H1 (cell line): ENCODE measurements at regions not wholly inside any gene's neighbourhood (a gene's known extent, or its start where the extent isn't known, plus 50 kb on each side); places are given as distances from the start of the nearest gene placed in this dataset.

Source experiments
- CTCF ChIA-PET: fragments of 300-600 bp; sonication (Branson Sonifier 250); formaldehyde crosslinking; loops from one replicate; lab custom pipeline; 2021; ENCODE audit not compliant: partially characterized antibody; lab: Charles Lee
- POLR2A ChIA-PET: fragments of 300-600 bp; sonication (Branson Sonifier 250); formaldehyde crosslinking; loops from one replicate; lab custom pipeline; 2021; ENCODE audit warnings: inconsistent platforms; ENCODE audit not compliant: partially characterized antibody; lab: Charles Lee
- DNase-seq, 2 experiments: peaks; one replicate each; pipeline versions ENCODE4 v3.0.0 to v3.0.0-alpha.2; 2010 to 2022; ENCODE audit warnings: low spot score in 2 of 2, low read depth in 1 of 2, mixed read lengths in 1 of 2
- FAIRE-seq: peaks from 2 replicates; lab custom pipeline; 2011; peaks lifted over from hg19 to GRCh38; lab: Jason Lieb, UNC
- H2AFZ ChIP-seq: 2 replicates; pipeline ENCODE4 v1.8.1; 2012; ENCODE audit warnings: low read length, inconsistent platforms
- H2AK5ac ChIP-seq: 2 replicates; pipeline ENCODE4 v1.6.1; 2013; ENCODE audit warnings: low read depth, low read length
- H2BK120ac ChIP-seq: replicated peaks from 2 replicates; pipeline ENCODE3; 2013; ENCODE audit warnings: low read depth, low read length, inconsistent platforms
- H2BK12ac ChIP-seq: 2 replicates; pipeline ENCODE4 v1.6.1; 2013; ENCODE audit warnings: low read depth, low read length
- H2BK15ac ChIP-seq: 2 replicates; pipeline ENCODE4 v1.6.1; 2013; ENCODE audit warnings: low read length
- H2BK20ac ChIP-seq: 2 replicates; pipeline ENCODE4 v1.6.1; 2013; ENCODE audit warnings: low read length
- H2BK5ac ChIP-seq: 2 replicates; pipeline ENCODE4 v1.6.1; 2013; ENCODE audit warnings: low read depth, low read length
- H3K14ac ChIP-seq: 2 replicates; pipeline ENCODE4 v1.6.1; 2013; ENCODE audit warnings: inconsistent platforms; ENCODE audit not compliant: insufficient read length
- H3K18ac ChIP-seq: 2 replicates; pipeline ENCODE4 v1.6.1; 2013; ENCODE audit warnings: low read length; ENCODE audit errors: extremely low read depth
- H3K23ac ChIP-seq: 2 replicates; pipeline ENCODE4 v1.6.1; 2013; ENCODE audit warnings: inconsistent platforms; ENCODE audit not compliant: insufficient read length
- H3K23me2 ChIP-seq: 2 replicates; pipeline ENCODE4 v1.6.1; 2013; ENCODE audit warnings: low read depth, low read length
- H3K27ac ChIP-seq: 2 replicates; pipeline ENCODE4 v1.6.1; 2011; ENCODE audit warnings: low read depth, low read length, inconsistent platforms
- H3K27me3 ChIP-seq, 4 experiments: replicated peaks in 1 of 4; 1 replicate in 1 of 4; 2 replicates in 3 of 4; pipeline versions ENCODE4 v1.6.1 to v1.8.1; 2011 to 2013; ENCODE audit warnings: low read length in 3 of 4, mild to moderate bottlenecking in 3 of 4, inconsistent platforms in 2 of 4, mixed read lengths in 2 of 4, moderate library complexity in 1 of 4; ENCODE audit not compliant: control insufficient read depth in 3 of 4, insufficient read depth in 3 of 4; ENCODE audit errors: extremely low read depth in 1 of 4
- H3K36me3 ChIP-seq, 4 experiments: 2 replicates each; pipeline versions ENCODE4 v1.6.1 to v1.8.1; 2011 to 2013; ENCODE audit warnings: mild to moderate bottlenecking in 4 of 4, low read length in 3 of 4, moderate library complexity in 2 of 4, control low read depth in 1 of 4, inconsistent platforms in 1 of 4; ENCODE audit not compliant: insufficient read depth in 4 of 4, control insufficient read depth in 2 of 4
- H3K4ac ChIP-seq: replicated peaks from 2 replicates; pipeline ENCODE3; 2013; ENCODE audit warnings: low read length, low read depth, mixed read lengths, inconsistent platforms; ENCODE audit not compliant: insufficient read length
- H3K4me1 ChIP-seq, 4 experiments: replicated peaks in 1 of 4; 1 replicate in 1 of 4; 2 replicates in 3 of 4; pipeline versions ENCODE4 v1.6.1 to v1.8.1; 2011 to 2013; ENCODE audit warnings: low read length in 3 of 4, inconsistent platforms in 2 of 4, mixed read lengths in 1 of 4; ENCODE audit not compliant: insufficient read depth in 4 of 4, control insufficient read depth in 3 of 4
- H3K4me2 ChIP-seq, 2 experiments: 2 replicates each; pipeline versions ENCODE4 v1.6.1 to v1.8.1; 2011 to 2013; ENCODE audit warnings: low read depth in 2 of 2, low read length in 2 of 2, control low read depth in 1 of 2, inconsistent platforms in 1 of 2, mild to moderate bottlenecking in 1 of 2; ENCODE audit not compliant: insufficient read depth in 1 of 2
- H3K4me3 ChIP-seq, 4 experiments: fragments of 200-600, 300-600 bp in 1 of 4; sonication (generic), shearing (Covaris generic), sonication (Bioruptor Twin) in 1 of 4; 2 replicates each; pipeline versions ENCODE4 v1.5.1 to v1.8.1; 2011 to 2016; ENCODE audit warnings: low read length in 4 of 4, low read depth in 3 of 4, control low read depth in 2 of 4, inconsistent platforms in 2 of 4, mild to moderate bottlenecking in 2 of 4, mixed read lengths in 1 of 4, moderate library complexity in 1 of 4; ENCODE audit not compliant: insufficient read depth in 2 of 4; ENCODE audit errors: extremely low read depth in 1 of 4
- H3K56ac ChIP-seq: replicated peaks from 2 replicates; pipeline ENCODE3; 2013; ENCODE audit warnings: low read depth, mild to moderate bottlenecking, mixed read lengths, low read length, inconsistent platforms; ENCODE audit not compliant: insufficient read length
- H3K79me1 ChIP-seq: 2 replicates; pipeline ENCODE4 v1.6.1; 2013; ENCODE audit warnings: low read depth, low read length, control low read depth
- H3K79me2 ChIP-seq, 2 experiments: 2 replicates each; pipeline versions ENCODE4 v1.6.1 to v1.8.1; 2012 to 2013; ENCODE audit warnings: low read length in 2 of 2, mild to moderate bottlenecking in 2 of 2, inconsistent platforms in 1 of 2; ENCODE audit not compliant: insufficient read depth in 2 of 2, control insufficient read depth in 1 of 2
- H3K9ac ChIP-seq, 4 experiments: replicated peaks in 1 of 4; 1 replicate in 1 of 4; 2 replicates in 3 of 4; pipeline versions ENCODE4 v1.6.1 to v1.8.1; 2011 to 2013; ENCODE audit warnings: low read depth in 3 of 4, low read length in 3 of 4, control low read depth in 2 of 4, mild to moderate bottlenecking in 2 of 4, moderate library complexity in 2 of 4, inconsistent platforms in 1 of 4; ENCODE audit errors: extremely low read depth in 1 of 4
- H3K9me3 ChIP-seq, 2 experiments: 2 replicates each; pipeline versions ENCODE4 v1.6.1 to v1.8.1; 2012 to 2013; ENCODE audit warnings: mild to moderate bottlenecking in 2 of 2, moderate library complexity in 2 of 2, control low read depth in 1 of 2, inconsistent platforms in 1 of 2, low read depth in 1 of 2, low read length in 1 of 2, mixed read lengths in 1 of 2; ENCODE audit not compliant: insufficient read depth in 2 of 2
- H4K20me1 ChIP-seq, 2 experiments: replicated peaks in 1 of 2; 2 replicates each; pipeline versions ENCODE3 to v1.8.1; 2011 to 2013; ENCODE audit warnings: inconsistent platforms in 2 of 2, low read length in 2 of 2, mild to moderate bottlenecking in 1 of 2; ENCODE audit not compliant: insufficient read depth in 2 of 2, control insufficient read depth in 1 of 2
- H4K5ac ChIP-seq: 2 replicates; pipeline ENCODE4 v1.6.1; 2013; ENCODE audit warnings: low read length, low read depth, mixed read lengths, inconsistent platforms; ENCODE audit not compliant: insufficient read length
- H4K8ac ChIP-seq: 2 replicates; pipeline ENCODE4 v1.8.0; 2013; ENCODE audit warnings: mild to moderate bottlenecking, moderate library complexity, low read length, inconsistent platforms; ENCODE audit not compliant: insufficient read depth; ENCODE audit errors: extremely low read depth
- H4K91ac ChIP-seq: replicated peaks from 2 replicates; pipeline ENCODE3; 2013; ENCODE audit warnings: low read length, mixed read lengths, inconsistent platforms; ENCODE audit not compliant: insufficient read length
- BACH1 ChIP-seq: IDR thresholded peaks from 2 replicates; pipeline ENCODE4 v1.6.1; 2012; ENCODE audit warnings: low read length, improper control_type of control experiment
- KDM4A ChIP-seq: IDR thresholded peaks from one replicate; pipeline ENCODE4 v1.7.1; 2012; ENCODE audit warnings: low read depth, mild to moderate bottlenecking, moderate library complexity, low read length, inconsistent platforms; ENCODE audit not compliant: severe bottlenecking
- MAFK ChIP-seq: IDR thresholded peaks from 2 replicates; pipeline ENCODE4 v1.6.1; 2012; ENCODE audit warnings: low read depth, mild to moderate bottlenecking, improper control_type of control experiment, low read length
- TF ChIP-seq, protein P1 (sequence below): IDR thresholded peaks from 2 replicates; pipeline ENCODE4 v1.6.1; 2012; ENCODE audit warnings: low read length, inconsistent platforms

DNA sequence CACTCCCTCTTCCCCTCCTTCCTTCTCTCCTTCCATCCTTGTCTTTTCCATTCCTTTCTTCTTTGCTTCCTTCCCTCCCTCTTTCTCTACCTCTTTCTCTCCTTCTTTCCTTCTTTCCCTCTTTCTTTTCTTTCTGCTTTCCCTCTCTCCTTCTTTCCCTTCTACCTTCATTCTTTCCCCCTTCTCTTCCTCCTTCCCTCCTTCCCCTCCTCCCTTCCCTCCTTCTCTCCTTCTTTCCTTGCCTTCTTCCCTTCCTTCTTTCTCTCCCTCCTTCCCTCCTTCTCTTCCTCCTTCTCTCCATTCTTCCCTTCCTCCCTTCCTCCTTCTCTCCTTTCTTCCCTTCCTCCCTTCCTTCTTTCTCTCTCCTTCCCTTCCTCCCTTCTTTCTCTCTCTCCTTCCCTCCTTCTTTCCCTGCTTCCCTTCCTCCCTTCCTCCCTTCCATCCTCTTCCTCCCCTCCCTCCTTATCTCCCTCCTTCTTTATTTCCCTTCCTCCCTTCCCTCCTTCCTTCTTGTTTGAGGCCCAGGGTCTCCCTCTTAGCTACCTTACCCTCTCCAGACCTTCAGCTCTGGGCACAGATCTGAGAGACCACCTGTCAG, 77.0 kb downstream of the BUD13 start:
- H4K8ac ChIP-seq: no peak overlapping the region
- CTCF ChIA-PET: interaction anchor here (0.7 to 3.8 kb wide), 18 partner anchors 8 to 280 kb away, joined by 3 to 21 read pairs (median 4); no protein-coding TSS in a partner anchor
- no peaks in the 10 kb centered on the region for H3K79me2 ChIP-seq
- no peak overlapping the region for H3K23ac ChIP-seq
- H4K20me1 ChIP-seq: no peaks in the 10 kb centered on the region
- peaks cover 3 to 11% (median 6%) of the 10 kb centered on the region in 4 experiments for H3K4me1 ChIP-seq
- H3K23me2 ChIP-seq: no peaks in the 10 kb centered on the region; the same call in 1 of the 2 replicates
- no peaks in the 10 kb centered on the region; a peak in 1 of 7 replicates for H3K27me3 ChIP-seq
- H4K91ac ChIP-seq: peak overlapping the region; percentile 75
- H2BK20ac ChIP-seq: no peak overlapping the region
- H2BK120ac ChIP-seq: no peak overlapping the region
- no peak for FAIRE-seq
- DNase-seq: no peak
- H3K18ac ChIP-seq: no peak overlapping the region
- no peak overlapping the region for H3K4ac ChIP-seq
- no peak overlapping the region for H4K5ac ChIP-seq
- peak overlapping the region; percentile 15; the same call in 1 of the 2 replicates for H2BK5ac ChIP-seq
- H3K9ac ChIP-seq: no peak overlapping the region; a peak in 1 of 7 replicates
- POLR2A ChIA-PET: interaction anchor here (0.5 to 1.6 kb wide), 4 partner anchors 8 to 191 kb away, joined by 3 to 7 read pairs (median 4); no protein-coding TSS in a partner anchor
- H3K56ac ChIP-seq: no peak overlapping the region
- 0 out of 4 replicates have a peak overlapping the region, but pooled peaks of 1 of the 2 experiments have one; percentile 7 for H3K4me2 ChIP-seq
- H2AK5ac ChIP-seq: peak overlapping the region; percentile 83
- TF ChIP-seq, protein P1, sequence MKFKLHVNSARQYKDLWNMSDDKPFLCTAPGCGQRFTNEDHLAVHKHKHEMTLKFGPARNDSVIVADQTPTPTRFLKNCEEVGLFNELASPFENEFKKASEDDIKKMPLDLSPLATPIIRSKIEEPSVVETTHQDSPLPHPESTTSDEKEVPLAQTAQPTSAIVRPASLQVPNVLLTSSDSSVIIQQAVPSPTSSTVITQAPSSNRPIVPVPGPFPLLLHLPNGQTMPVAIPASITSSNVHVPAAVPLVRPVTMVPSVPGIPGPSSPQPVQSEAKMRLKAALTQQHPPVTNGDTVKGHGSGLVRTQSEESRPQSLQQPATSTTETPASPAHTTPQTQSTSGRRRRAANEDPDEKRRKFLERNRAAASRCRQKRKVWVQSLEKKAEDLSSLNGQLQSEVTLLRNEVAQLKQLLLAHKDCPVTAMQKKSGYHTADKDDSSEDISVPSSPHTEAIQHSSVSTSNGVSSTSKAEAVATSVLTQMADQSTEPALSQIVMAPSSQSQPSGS: no peak
- TF ChIP-seq BACH1 (no peak), KDM4A (no peak), MAFK (no peak)
- H3K79me1 ChIP-seq: no peaks in the 10 kb centered on the region
- no peak overlapping the region for H2AFZ ChIP-seq
- H2BK15ac ChIP-seq: peak overlapping the region; percentile 20; the same call in 1 of the 2 replicates
- H3K36me3 ChIP-seq: no peaks in the 10 kb centered on the region
- no peak overlapping the region for H3K14ac ChIP-seq
- no peaks in the 10 kb centered on the region for H3K9me3 ChIP-seq
- no peak overlapping the region for H3K27ac ChIP-seq
- H3K4me3 ChIP-seq: no peak overlapping the region
- peak overlapping the region; percentile 45; the same call in 1 of the 2 replicates for H2BK12ac ChIP-seq
